OCI-M2 (cell line): ENCODE measurements at regions not wholly inside any gene's neighbourhood (a gene's known extent, or its start where the extent isn't known, plus 50 kb on each side); places are given as distances from the start of the nearest gene placed in this dataset.
"Not testable (repeated sequence)": the region's sequence is repeated elsewhere in the genome, so short reads cannot be mapped to it uniquely, and the experiment has no call there.

ENCODE experiments used
- DNase-seq: peaks from one replicate; lab custom pipeline; 2025; ENCODE audit not compliant: unreplicated experiment; lab: John Stamatoyannopoulos, UW

GRCh38 chr7:69078997-69079769 lies 519.1 kb upstream of the AUTS2 start:
- DNase-seq: no peak

- not testable (repeated sequence) for DNase-seq
Observed at GRCh38 chr7:69087281-69087680, 511.0 kb upstream of the AUTS2 start.

GRCh38 chr7:69088185-69088584 lies 510.1 kb upstream of the AUTS2 start:
- no peak for DNase-seq

GRCh38 chr7:69090936-69091335 lies 507.3 kb upstream of the AUTS2 start:
- DNase-seq: no peak

GRCh38 chr7:69091521-69091920 lies 506.8 kb upstream of the AUTS2 start:
- no peak for DNase-seq

GRCh38 chr7:69095127-69095526 lies 503.1 kb upstream of the AUTS2 start:
- DNase-seq: no peak

GRCh38 chr7:69095649-69096048 lies 502.6 kb upstream of the AUTS2 start:
- DNase-seq: no peak

- no peak for DNase-seq
Observed at GRCh38 chr7:69104023-69104422, 494.3 kb upstream of the AUTS2 start.

- DNase-seq: no peak
Observed at GRCh38 chr7:69105092-69105491, 493.2 kb upstream of the AUTS2 start.

- no peak for DNase-seq
Observed at GRCh38 chr7:69105981-69106380, 492.3 kb upstream of the AUTS2 start.

GRCh38 chr7:69106449-69106848 lies 491.8 kb upstream of the AUTS2 start:
- not testable (repeated sequence) for DNase-seq

- DNase-seq: not testable (repeated sequence)
Observed at GRCh38 chr7:69106946-69107345, 491.3 kb upstream of the AUTS2 start.

GRCh38 chr7:69108097-69108496 lies 490.2 kb upstream of the AUTS2 start:
- DNase-seq: no peak

- DNase-seq: no peak
Observed at GRCh38 chr7:69109246-69109645, 489.0 kb upstream of the AUTS2 start.

GRCh38 chr7:69109879-69110278 lies 488.4 kb upstream of the AUTS2 start:
- DNase-seq: no peak

- no peak for DNase-seq
Observed at GRCh38 chr7:69110450-69111050, 487.7 kb upstream of the AUTS2 start.

GRCh38 chr7:69114374-69114773 lies 483.9 kb upstream of the AUTS2 start:
- no peak for DNase-seq

- no peak for DNase-seq
Observed at GRCh38 chr7:69115788-69116187, 482.5 kb upstream of the AUTS2 start.

GRCh38 chr7:69116196-69116595 lies 482.1 kb upstream of the AUTS2 start:
- not testable (repeated sequence) for DNase-seq

GRCh38 chr7:69122953-69123352 lies 475.3 kb upstream of the AUTS2 start:
- no peak for DNase-seq

- no peak for DNase-seq
Observed at GRCh38 chr7:69126896-69127479, 471.3 kb upstream of the AUTS2 start.

- no peak for DNase-seq
Observed at GRCh38 chr7:69129524-69129923, 468.8 kb upstream of the AUTS2 start.
